OCI-LY1 (cell line): ENCODE measurements at regions not wholly inside any gene's neighbourhood (a gene's known extent, or its start where the extent isn't known, plus 50 kb on each side); places are given as distances from the start of the nearest gene placed in this dataset.

Experiments used
- H2AFZ ChIP-seq: fragments of 200-600 bp; sonication (generic), shearing (Covaris generic); 2 replicates; pipeline ENCODE4 v1.6.0; 2014; ENCODE audit warnings: antibody characterized with exemption, mild to moderate bottlenecking, low read length
- H3F3A ChIP-seq: fragments of 200-600 bp; sonication (generic), shearing (Covaris generic); 2 replicates; pipeline ENCODE4 v1.6.0; 2014; ENCODE audit warnings: mild to moderate bottlenecking, antibody characterized with exemption, low read length, moderate library complexity; ENCODE audit not compliant: insufficient read depth
- H3K27ac ChIP-seq: fragments of 200-600 bp; sonication (generic); 2 replicates; pipeline ENCODE4 v1.5.1; 2014; ENCODE audit warnings: low read length, mixed run types, mild to moderate bottlenecking, low read depth; ENCODE audit not compliant: poor library complexity, severe bottlenecking
- H3K27me3 ChIP-seq: fragments of 200-600 bp; sonication (generic); 2 replicates; pipeline ENCODE4 v1.6.0; 2014; ENCODE audit warnings: antibody characterized with exemption, mild to moderate bottlenecking, low read length, moderate library complexity; ENCODE audit not compliant: insufficient read depth
- H3K36me3 ChIP-seq: fragments of 200-600 bp; sonication (generic); 2 replicates; pipeline ENCODE4 v1.6.1; 2014; ENCODE audit warnings: mild to moderate bottlenecking, antibody characterized with exemption, low read length, moderate library complexity, mixed read lengths; ENCODE audit not compliant: insufficient read depth
- H3K4me1 ChIP-seq: fragments of 200-600 bp; sonication (generic); 2 replicates; pipeline ENCODE4 v1.5.1; 2014; ENCODE audit warnings: mild to moderate bottlenecking, low read length, moderate library complexity; ENCODE audit not compliant: insufficient read depth, severe bottlenecking
- H3K4me2 ChIP-seq: fragments of 200-600 bp; sonication (generic), shearing (Covaris generic); 2 replicates; pipeline ENCODE4 v1.6.1; 2014; ENCODE audit warnings: low read length
- H3K4me3 ChIP-seq: fragments of 200-600 bp; sonication (generic); 2 replicates; pipeline ENCODE4 v1.5.1; 2014; ENCODE audit warnings: low read length, low read depth, mild to moderate bottlenecking, mixed read lengths; ENCODE audit not compliant: poor library complexity, severe bottlenecking
- H3K79me2 ChIP-seq: fragments of 200-600 bp; shearing (Covaris generic); 2 replicates; pipeline ENCODE4 v1.6.1; 2016; ENCODE audit warnings: mixed run types, low read length, mixed read lengths; ENCODE audit not compliant: insufficient read depth
- H3K9ac ChIP-seq: fragments of 200-600 bp; sonication (generic), shearing (Covaris generic); 2 replicates; pipeline ENCODE4 v1.6.1; 2014; ENCODE audit warnings: mild to moderate bottlenecking, low read length, mixed read lengths
- H3K9me2 ChIP-seq: fragments of 200-600 bp; sonication (generic), shearing (Covaris generic); 2 replicates; pipeline ENCODE4 v1.6.1; 2014; ENCODE audit warnings: low read depth, mild to moderate bottlenecking, low read length, mixed read lengths
- H3K9me3 ChIP-seq: fragments of 200-600 bp; shearing (Covaris generic); 2 replicates; pipeline ENCODE4 v1.6.1; 2014; ENCODE audit warnings: low read length, mixed read lengths
- H4K20me1 ChIP-seq: fragments of 200-600 bp; sonication (generic), shearing (Covaris generic); 2 replicates; pipeline ENCODE4 v1.6.0; 2016; ENCODE audit warnings: mild to moderate bottlenecking, low read length; ENCODE audit not compliant: insufficient read depth
- CTCF ChIP-seq: fragments of 200-600 bp; sonication (generic), shearing (Covaris generic); IDR thresholded peaks from 2 replicates; pipeline ENCODE4 v1.5.1; 2017; ENCODE audit warnings: mild to moderate bottlenecking, antibody characterized with exemption, low read length, moderate library complexity, mixed read lengths
- EZH2 ChIP-seq: fragments of 200-600 bp; sonication (generic), shearing (Covaris generic); IDR thresholded peaks from 2 replicates; pipeline ENCODE4 v1.8.0; 2017; ENCODE audit warnings: borderline replicate concordance, mixed run types, mild to moderate bottlenecking, antibody characterized with exemption, low read length, moderate library complexity, mixed read lengths

- H3F3A ChIP-seq = no peaks in the 10 kb centered on the region
- H3K9ac ChIP-seq = no peak overlapping the region
- peaks cover 16% of the 10 kb centered on the region for H3K4me1 ChIP-seq
- H3K9me3 ChIP-seq = no peaks in the 10 kb centered on the region
- no peaks in the 10 kb centered on the region for H3K36me3 ChIP-seq
- no peaks in the 10 kb centered on the region for H3K9me2 ChIP-seq
- H2AFZ ChIP-seq = no peak overlapping the region
- H3K79me2 ChIP-seq = no peaks in the 10 kb centered on the region
- no peak overlapping the region for H3K4me3 ChIP-seq
- H4K20me1 ChIP-seq = no peaks in the 10 kb centered on the region
- no peaks in the 10 kb centered on the region for H3K27me3 ChIP-seq
- TF ChIP-seq EZH2 (no peak), CTCF (no peak)
- no peak overlapping the region for H3K27ac ChIP-seq
- H3K4me2 ChIP-seq = no peak overlapping the region
Measured at GRCh38 chr14:34329301-34329700, 132.7 kb downstream of the SPTSSA start.

GRCh38 chr14:34328178-34328577, 133.9 kb downstream of the SPTSSA start:
- Histone ChIP-seq H3K4me1 (peaks cover 16% of the 10 kb centered on the region), H2AFZ (no peak overlapping the region), H3F3A (no peaks in the 10 kb centered on the region), H3K9ac (no peak overlapping the region), H3K27me3 (no peaks in the 10 kb centered on the region), H3K4me2 (no peak overlapping the region), H3K79me2 (no peaks in the 10 kb centered on the region), H3K27ac (no peak overlapping the region), H3K4me3 (no peak overlapping the region), H3K36me3 (no peaks in the 10 kb centered on the region), H4K20me1 (no peaks in the 10 kb centered on the region), H3K9me2 (no peaks in the 10 kb centered on the region), H3K9me3 (no peaks in the 10 kb centered on the region)
- TF ChIP-seq EZH2 = no peak
- no peak for TF ChIP-seq CTCF

- no peaks in the 10 kb centered on the region for H4K20me1 ChIP-seq
- no peak overlapping the region for H2AFZ ChIP-seq
- H3K36me3 ChIP-seq = no peaks in the 10 kb centered on the region
- H3K27ac ChIP-seq = no peak overlapping the region
- H3K9me2 ChIP-seq = no peaks in the 10 kb centered on the region
- H3K27me3 ChIP-seq = no peaks in the 10 kb centered on the region
- no peaks in the 10 kb centered on the region for H3F3A ChIP-seq
- H3K4me2 ChIP-seq = no peak overlapping the region
- no peak overlapping the region for H3K9ac ChIP-seq
- no peaks in the 10 kb centered on the region for H3K79me2 ChIP-seq
- no peak overlapping the region for H3K4me3 ChIP-seq
- TF ChIP-seq EZH2 (no peak), CTCF (no peak)
- H3K9me3 ChIP-seq = no peaks in the 10 kb centered on the region
- H3K4me1 ChIP-seq = no peaks in the 10 kb centered on the region
Measured at GRCh38 chr14:34325493-34325892, 136.5 kb downstream of the SPTSSA start.
